ENCODE measurements at regions not wholly inside any gene's neighbourhood (a gene's known extent, or its start where the extent isn't known, plus 50 kb on each side); places are given as distances from the start of the nearest gene placed in this dataset.
"Not testable (repeated sequence)": the region's sequence is repeated elsewhere in the genome, so short reads cannot be mapped to it uniquely, and the experiment has no call there.

- DNase-seq (ENCODE audit: low read depth): no peak
These were observed 283.9 kb upstream of the RIMS1 start for GRCh38 chr6:71602385-71603007.

GRCh38 chr6:71603021-71603420, 283.3 kb upstream of the RIMS1 start:
- DNase-seq (ENCODE audit: low read depth): no peak

- DNase-seq (ENCODE audit: low read depth): no peak
These were observed 277.7 kb upstream of the RIMS1 start for GRCh38 chr6:71608646-71609045.

- DNase-seq (ENCODE audit: low read depth): no peak
These were observed 266.5 kb upstream of the RIMS1 start for GRCh38 chr6:71619836-71620235.

- DNase-seq (ENCODE audit: low read depth): no peak
These were observed 264.3 kb upstream of the RIMS1 start for GRCh38 chr6:71621918-71622519.

GRCh38 chr6:71642120-71642519, 244.2 kb upstream of the RIMS1 start:
- DNase-seq (ENCODE audit: low read depth): no peak

GRCh38 chr6:71642793-71643192, 243.6 kb upstream of the RIMS1 start:
- no peak for DNase-seq (ENCODE audit: low read depth)

GRCh38 chr6:71645299-71645698, 241.1 kb upstream of the RIMS1 start:
- no peak for DNase-seq (ENCODE audit: low read depth)

- no peak for DNase-seq (ENCODE audit: low read depth)
These were observed 236.4 kb upstream of the RIMS1 start for GRCh38 chr6:71649915-71650314.

GRCh38 chr6:71651636-71652035, 234.7 kb upstream of the RIMS1 start:
- no peak for DNase-seq (ENCODE audit: low read depth)

- DNase-seq (ENCODE audit: low read depth): no peak
These were observed 230.2 kb upstream of the RIMS1 start for GRCh38 chr6:71656121-71656520.

- no peak for DNase-seq (ENCODE audit: low read depth)
These were observed 220.4 kb upstream of the RIMS1 start for GRCh38 chr6:71665931-71666330.

- DNase-seq (ENCODE audit: low read depth): no peak
These were observed 213.5 kb upstream of the RIMS1 start for GRCh38 chr6:71672876-71673275.

- DNase-seq (ENCODE audit: low read depth): no peak
These were observed 211.0 kb upstream of the RIMS1 start for GRCh38 chr6:71675386-71675785.

GRCh38 chr6:71676298-71676697, 210.1 kb upstream of the RIMS1 start:
- DNase-seq (ENCODE audit: low read depth): no peak

- no peak for DNase-seq (ENCODE audit: low read depth)
These were observed 208.3 kb upstream of the RIMS1 start for GRCh38 chr6:71678091-71678490.

- no peak for DNase-seq (ENCODE audit: low read depth)
These were observed 205.0 kb upstream of the RIMS1 start for GRCh38 chr6:71681234-71681867.

GRCh38 chr6:71686021-71686677, 200.2 kb upstream of the RIMS1 start:
- DNase-seq (ENCODE audit: low read depth): not testable (repeated sequence)

- DNase-seq (ENCODE audit: low read depth): no peak
These were observed 187.6 kb upstream of the RIMS1 start for GRCh38 chr6:71698702-71699101.

GRCh38 chr6:71706523-71706922, 179.8 kb upstream of the RIMS1 start:
- DNase-seq (ENCODE audit: low read depth): no peak

- DNase-seq (ENCODE audit: low read depth): no peak
These were observed 179.3 kb upstream of the RIMS1 start for GRCh38 chr6:71707059-71707458.

- no peak for DNase-seq (ENCODE audit: low read depth)
These were observed 165.6 kb upstream of the RIMS1 start for GRCh38 chr6:71720705-71721104.

GRCh38 chr6:71721642-71722041, 164.7 kb upstream of the RIMS1 start:
- DNase-seq (ENCODE audit: low read depth): no peak
